Skeletal muscle cell (primary cell): ENCODE measurements at regions not wholly inside any gene's neighbourhood (a gene's known extent, or its start where the extent isn't known, plus 50 kb on each side); places are given as distances from the start of the nearest gene placed in this dataset.
"Not testable (repeated sequence)": the region's sequence is repeated elsewhere in the genome, so short reads cannot be mapped to it uniquely, and the experiment has no call there.

Experiments used
- DNase-seq: peaks from one replicate; pipeline ENCODE4 v3.0.0-alpha.2; 2010; ENCODE audit warnings: low read depth
- H3K4me3 ChIP-seq: 2 replicates; pipeline ENCODE4 v1.5.1; 2011; ENCODE audit warnings: low read depth, mild to moderate bottlenecking, control low read depth, low read length, moderate library complexity

- H3K4me3 ChIP-seq, result no peak overlapping the region
- DNase-seq, result no peak
These were observed 299.9 kb downstream of the BRD1 start for GRCh38 chr22:49527611-49528419.

- no peak overlapping the region for H3K4me3 ChIP-seq
- DNase-seq, result no peak
These were observed 301.7 kb downstream of the BRD1 start for GRCh38 chr22:49525801-49526535.

- no peak for DNase-seq
- no peak overlapping the region for H3K4me3 ChIP-seq
These were observed 302.3 kb downstream of the BRD1 start for GRCh38 chr22:49525360-49525759.

- DNase-seq, result no peak
- H3K4me3 ChIP-seq, result no peak overlapping the region
These were observed 303.3 kb downstream of the BRD1 start for GRCh38 chr22:49524362-49524761.

- H3K4me3 ChIP-seq, result no peak overlapping the region
- DNase-seq, result no peak
These were observed 304.2 kb downstream of the BRD1 start for GRCh38 chr22:49523374-49524008.

- DNase-seq, result no peak
- H3K4me3 ChIP-seq, result no peak overlapping the region
These were observed 304.9 kb downstream of the BRD1 start for GRCh38 chr22:49522582-49523373.

GRCh38 chr22:49521787-49522224, 305.9 kb downstream of the BRD1 start:
- DNase-seq, result no peak

GRCh38 chr22:49519117-49519737, 308.4 kb downstream of the BRD1 start:
- DNase-seq, result no peak
- H3K4me3 ChIP-seq, result no peak overlapping the region

More at GRCh38 chr22:49521787-49522224, 305.9 kb downstream of the BRD1 start:
- H3K4me3 ChIP-seq, result no peak overlapping the region

GRCh38 chr22:49518436-49518970, 309.2 kb downstream of the BRD1 start:
- no peak overlapping the region for H3K4me3 ChIP-seq
- no peak for DNase-seq

GRCh38 chr22:49517667-49518185, 309.9 kb downstream of the BRD1 start:
- no peak for DNase-seq
- H3K4me3 ChIP-seq, result no peak overlapping the region

- DNase-seq, result no peak
- no peak overlapping the region for H3K4me3 ChIP-seq
These were observed 310.5 kb downstream of the BRD1 start for GRCh38 chr22:49517211-49517610.

- no peak for DNase-seq
- no peak overlapping the region for H3K4me3 ChIP-seq
These were observed 312.2 kb downstream of the BRD1 start for GRCh38 chr22:49515475-49515874.

- H3K4me3 ChIP-seq, result no peak overlapping the region
- DNase-seq, result no peak
These were observed 313.0 kb downstream of the BRD1 start for GRCh38 chr22:49514641-49515040.

GRCh38 chr22:49514211-49514610, 313.5 kb downstream of the BRD1 start:
- no peak overlapping the region for H3K4me3 ChIP-seq
- DNase-seq, result no peak

- DNase-seq, result no peak
- H3K4me3 ChIP-seq, result no peak overlapping the region
These were observed 314.3 kb downstream of the BRD1 start for GRCh38 chr22:49513358-49513851.

- H3K4me3 ChIP-seq, result no peak overlapping the region
- no peak for DNase-seq
These were observed 315.0 kb downstream of the BRD1 start for GRCh38 chr22:49512487-49513165.

- not testable (repeated sequence) for H3K4me3 ChIP-seq, DNase-seq
These were observed 316.1 kb downstream of the BRD1 start for GRCh38 chr22:49511393-49512189.
